Neural progenitor cell (in vitro differentiated cells): ENCODE measurements at regions not wholly inside any gene's neighbourhood (a gene's known extent, or its start where the extent isn't known, plus 50 kb on each side); places are given as distances from the start of the nearest gene placed in this dataset.
A peak's percentile ranks its signal among the peaks of the same experiment; 100 is the strongest.

ENCODE experiments used
- DNase-seq: peaks from one replicate; pipeline ENCODE4 v3.0.0-alpha.2; 2016; ENCODE audit warnings: low spot score
- H2AFZ ChIP-seq: fragments of 200-600 bp; sonication (generic); replicated peaks from 2 replicates; pipeline ENCODE4 v1.6.1; 2016; ENCODE audit warnings: antibody characterized with exemption
- H3F3A ChIP-seq: fragments of 200-600 bp; sonication (generic); 2 replicates; pipeline ENCODE4 v1.6.1; 2016; ENCODE audit warnings: antibody characterized with exemption, low read depth
- H3K27ac ChIP-seq: fragments of 200-600 bp; sonication (generic); 2 replicates; pipeline ENCODE4 v1.5.1; 2016; ENCODE audit warnings: mild to moderate bottlenecking
- H3K27me3 ChIP-seq: fragments of 200-600 bp; sonication (generic); 2 replicates; pipeline ENCODE4 v1.6.1; 2016; ENCODE audit warnings: mild to moderate bottlenecking, moderate library complexity
- H3K36me3 ChIP-seq: fragments of 200-600 bp; sonication (generic); 2 replicates; pipeline ENCODE4 v1.5.1; 2016
- H3K4me1 ChIP-seq: fragments of 200-600 bp; sonication (generic); 2 replicates; pipeline ENCODE4 v1.6.1; 2016; ENCODE audit warnings: mixed run types
- H3K4me2 ChIP-seq: fragments of 200-600 bp; sonication (generic); 2 replicates; pipeline ENCODE4 v1.6.1; 2016
- H3K4me3 ChIP-seq: fragments of 200-600 bp; sonication (generic); 2 replicates; pipeline ENCODE4 v1.5.1; 2016
- H3K79me2 ChIP-seq: fragments of 200-600 bp; sonication (generic); 2 replicates; pipeline ENCODE4 v1.6.1; 2016; ENCODE audit warnings: low read depth
- H3K9ac ChIP-seq: fragments of 200-600 bp; sonication (generic); 2 replicates; pipeline ENCODE4 v1.6.1; 2016
- H3K9me3 ChIP-seq: fragments of 200-600 bp; sonication (generic); 2 replicates; pipeline ENCODE4 v1.5.1; 2016; ENCODE audit warnings: low read depth
- H4K20me1 ChIP-seq: fragments of 200-600 bp; sonication (generic); 2 replicates; pipeline ENCODE4 v1.6.1; 2016; ENCODE audit warnings: low read depth
- H3K27ac Mint-ChIP-seq: 3 replicates; pipeline ENCODE4 v1.8.0; 2021; ENCODE audit warnings: mixed read lengths
- H3K27me3 Mint-ChIP-seq: 2 replicates; pipeline ENCODE4 v1.8.0; 2022; ENCODE audit warnings: low read depth, mild to moderate bottlenecking, inconsistent platforms, moderate library complexity, mixed read lengths; ENCODE audit not compliant: insufficient read depth
- H3K36me3 Mint-ChIP-seq: 3 replicates; pipeline ENCODE4 v1.8.0; 2021; ENCODE audit warnings: mixed read lengths
- H3K4me1 Mint-ChIP-seq: 3 replicates; pipeline ENCODE4 v1.8.0; 2021; ENCODE audit warnings: mixed read lengths
- H3K4me3 Mint-ChIP-seq: 3 replicates; pipeline ENCODE4 v1.8.0; 2021; ENCODE audit warnings: mild to moderate bottlenecking, moderate library complexity, mixed read lengths
- H3K9me3 Mint-ChIP-seq: 3 replicates; pipeline ENCODE4 v1.8.0; 2020; ENCODE audit warnings: mixed read lengths
- EZH2 ChIP-seq: fragments of 200-600 bp; sonication (generic); IDR thresholded peaks from 2 replicates; pipeline ENCODE4 v1.6.1; 2017; ENCODE audit warnings: antibody characterized with exemption, mild to moderate bottlenecking, moderate library complexity
- EZH2phosphoT487 ChIP-seq: fragments of 200-600 bp; sonication (generic); IDR thresholded peaks from 2 replicates; pipeline ENCODE4 v1.6.1; 2017; ENCODE audit warnings: antibody characterized with exemption
- TF ChIP-seq, protein P1 (sequence below): fragments of 200-600 bp; sonication (generic); IDR thresholded peaks from 2 replicates; pipeline ENCODE4 v1.5.1; 2017; ENCODE audit warnings: antibody characterized with exemption, mild to moderate bottlenecking

DNA sequence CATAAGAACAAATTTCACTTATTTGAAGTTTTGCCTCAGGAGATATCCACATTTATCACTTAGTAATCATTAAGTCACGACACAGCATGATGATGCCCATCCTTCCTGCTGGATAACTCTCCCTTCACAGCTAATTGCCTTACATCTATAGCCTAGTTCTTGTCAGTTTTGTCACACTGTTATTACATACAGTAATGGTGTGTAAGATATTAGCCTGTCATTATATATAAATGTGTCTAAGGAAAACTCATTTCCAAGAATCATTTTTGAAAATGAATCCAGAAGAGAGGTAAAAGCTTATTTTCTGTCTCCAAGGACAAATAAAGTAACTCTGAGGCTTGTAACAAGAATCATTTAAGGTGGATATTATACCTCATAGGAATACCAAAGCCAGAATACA is 193.2 kb upstream of the ARID2 start:
- Histone ChIP-seq H3K9me3 (no peaks in the 10 kb centered on the region), H3K36me3 (no peaks in the 10 kb centered on the region), H3K4me3 (no peak overlapping the region), H3K4me2 (no peak overlapping the region), H3F3A (peaks cover 17% of the 10 kb centered on the region), H3K27me3 (no peaks in the 10 kb centered on the region), H4K20me1 (no peaks in the 10 kb centered on the region), H2AFZ (no peak overlapping the region), H3K4me1 (peaks cover 11% of the 10 kb centered on the region), H3K27ac (no peak overlapping the region), H3K79me2 (no peaks in the 10 kb centered on the region), H3K9ac (no peak overlapping the region)
- Mint-ChIP-seq H3K36me3 (no peaks in the 10 kb centered on the region), H3K27ac (no peak overlapping the region), H3K9me3 (no peaks in the 10 kb centered on the region), H3K4me1 (peaks cover 6% of the 10 kb centered on the region), H3K27me3 (no peaks in the 10 kb centered on the region), H3K4me3 (no peak overlapping the region)
- DNase-seq = no peak
- TF ChIP-seq EZH2phosphoT487 (no peak), EZH2 (no peak)
- TF ChIP-seq, protein P1, sequence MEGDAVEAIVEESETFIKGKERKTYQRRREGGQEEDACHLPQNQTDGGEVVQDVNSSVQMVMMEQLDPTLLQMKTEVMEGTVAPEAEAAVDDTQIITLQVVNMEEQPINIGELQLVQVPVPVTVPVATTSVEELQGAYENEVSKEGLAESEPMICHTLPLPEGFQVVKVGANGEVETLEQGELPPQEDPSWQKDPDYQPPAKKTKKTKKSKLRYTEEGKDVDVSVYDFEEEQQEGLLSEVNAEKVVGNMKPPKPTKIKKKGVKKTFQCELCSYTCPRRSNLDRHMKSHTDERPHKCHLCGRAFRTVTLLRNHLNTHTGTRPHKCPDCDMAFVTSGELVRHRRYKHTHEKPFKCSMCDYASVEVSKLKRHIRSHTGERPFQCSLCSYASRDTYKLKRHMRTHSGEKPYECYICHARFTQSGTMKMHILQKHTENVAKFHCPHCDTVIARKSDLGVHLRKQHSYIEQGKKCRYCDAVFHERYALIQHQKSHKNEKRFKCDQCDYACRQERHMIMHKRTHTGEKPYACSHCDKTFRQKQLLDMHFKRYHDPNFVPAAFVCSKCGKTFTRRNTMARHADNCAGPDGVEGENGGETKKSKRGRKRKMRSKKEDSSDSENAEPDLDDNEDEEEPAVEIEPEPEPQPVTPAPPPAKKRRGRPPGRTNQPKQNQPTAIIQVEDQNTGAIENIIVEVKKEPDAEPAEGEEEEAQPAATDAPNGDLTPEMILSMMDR = no peak

DNA sequence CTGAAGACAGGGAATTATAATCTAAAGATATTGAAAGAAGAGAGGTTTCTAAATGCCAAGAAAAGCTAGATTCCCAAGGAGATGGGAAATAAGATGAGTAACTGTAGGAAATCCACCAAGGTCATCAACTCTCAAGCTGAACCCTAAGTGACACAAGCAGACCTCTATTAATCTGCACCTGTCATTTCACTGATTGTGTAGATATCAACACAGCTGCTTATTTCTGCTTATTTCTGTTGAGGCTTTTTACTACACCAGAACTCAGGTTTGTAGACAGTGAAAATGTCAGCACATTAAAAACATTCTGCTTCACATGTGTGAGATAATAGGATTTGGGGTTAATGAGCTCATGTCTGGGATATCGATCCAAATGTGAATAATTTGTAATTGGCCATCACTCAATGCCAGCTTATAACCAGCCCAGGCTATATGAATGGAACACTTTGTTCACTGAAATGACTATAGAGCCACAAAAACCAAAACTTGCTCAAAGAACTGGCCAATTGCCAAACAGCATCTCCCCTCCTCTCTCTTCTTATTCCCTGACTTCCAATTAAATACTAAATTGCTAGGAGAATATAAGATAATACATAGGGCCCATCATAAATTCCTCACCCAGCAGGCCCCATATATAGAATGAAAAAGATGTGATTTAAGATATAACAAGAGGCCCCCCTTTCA is 188.7 kb upstream of the ARID2 start:
- no peaks in the 10 kb centered on the region for H4K20me1 ChIP-seq
- TF ChIP-seq EZH2phosphoT487 (no peak), EZH2 (no peak)
- TF ChIP-seq, protein P1 = no peak
- no peak overlapping the region for H3K4me3 ChIP-seq
- no peaks in the 10 kb centered on the region for H3K4me1 Mint-ChIP-seq
- H3K9ac ChIP-seq = no peak overlapping the region
- no peak overlapping the region for H3K4me3 Mint-ChIP-seq
- no peaks in the 10 kb centered on the region for H3K27me3 Mint-ChIP-seq
- H3K9me3 Mint-ChIP-seq = no peaks in the 10 kb centered on the region
- H3F3A ChIP-seq = no peaks in the 10 kb centered on the region
- H3K27ac Mint-ChIP-seq = no peak overlapping the region
- H3K27ac ChIP-seq = no peak overlapping the region
- DNase-seq = no peak
- no peak overlapping the region for H3K4me2 ChIP-seq
- H3K4me1 ChIP-seq = no peaks in the 10 kb centered on the region
- H3K9me3 ChIP-seq = no peaks in the 10 kb centered on the region
- H3K79me2 ChIP-seq = no peaks in the 10 kb centered on the region
- H3K36me3 Mint-ChIP-seq = no peaks in the 10 kb centered on the region
- H3K36me3 ChIP-seq = no peaks in the 10 kb centered on the region
- no peaks in the 10 kb centered on the region for H3K27me3 ChIP-seq
- H2AFZ ChIP-seq = no peak overlapping the region

DNA sequence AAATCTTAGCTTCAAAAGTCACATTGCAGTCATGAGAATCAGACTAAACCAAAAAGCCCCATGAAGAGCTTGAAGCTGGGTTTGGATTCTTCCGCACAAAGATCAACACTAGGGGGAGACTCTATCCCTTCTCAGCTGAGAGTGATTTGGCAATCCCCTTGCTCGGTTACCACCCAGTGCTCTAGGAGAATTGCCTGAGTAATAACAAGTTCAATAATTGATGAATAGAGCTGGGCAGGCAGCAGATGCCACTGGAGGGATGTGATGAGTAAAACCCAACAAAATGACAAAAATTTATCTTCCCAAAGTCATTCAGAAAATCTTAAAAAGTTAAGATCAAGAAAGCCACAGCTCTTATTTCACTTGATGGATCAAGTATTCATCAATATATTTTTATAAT is 185.6 kb upstream of the ARID2 start:
- H2AFZ ChIP-seq = peak overlapping the region; percentile 27
- no peaks in the 10 kb centered on the region for H3K27me3 ChIP-seq
- Mint-ChIP-seq H3K4me1 (peaks cover 4% of the 10 kb centered on the region), H3K4me3 (no peak overlapping the region), H3K36me3 (no peaks in the 10 kb centered on the region), H3K9me3 (no peaks in the 10 kb centered on the region), H3K27ac (no peak overlapping the region), H3K27me3 (peaks cover 4% of the 10 kb centered on the region)
- TF ChIP-seq, protein P1 = peak; percentile 85
- no peak for TF ChIP-seq EZH2phosphoT487
- no peak for TF ChIP-seq EZH2
- no peaks in the 10 kb centered on the region for H3F3A ChIP-seq
- no peaks in the 10 kb centered on the region for H3K9me3 ChIP-seq
- no peak overlapping the region for H3K9ac ChIP-seq
- no peaks in the 10 kb centered on the region for H3K4me1 ChIP-seq
- H3K27ac ChIP-seq = no peak overlapping the region
- H3K4me2 ChIP-seq = no peak overlapping the region
- peak; percentile 79 for DNase-seq
- no peaks in the 10 kb centered on the region for H3K36me3 ChIP-seq
- no peaks in the 10 kb centered on the region for H4K20me1 ChIP-seq
- no peak overlapping the region for H3K4me3 ChIP-seq
- H3K79me2 ChIP-seq = no peaks in the 10 kb centered on the region
